GM10266 (cell line): ENCODE measurements at regions not wholly inside any gene's neighbourhood (a gene's known extent, or its start where the extent isn't known, plus 50 kb on each side); places are given as distances from the start of the nearest gene placed in this dataset.

Source experiments
- DNase-seq: peaks from one replicate; pipeline ENCODE4 v3.0.0; 2012; ENCODE audit errors: extremely low spot score
- TF ChIP-seq, protein P1 (sequence below): IDR thresholded peaks from 2 replicates; pipeline ENCODE4 v1.5.1; 2012; ENCODE audit warnings: mild to moderate bottlenecking, low read depth; ENCODE audit not compliant: control insufficient read depth, insufficient read depth; ENCODE audit errors: missing control alignments

DNA sequence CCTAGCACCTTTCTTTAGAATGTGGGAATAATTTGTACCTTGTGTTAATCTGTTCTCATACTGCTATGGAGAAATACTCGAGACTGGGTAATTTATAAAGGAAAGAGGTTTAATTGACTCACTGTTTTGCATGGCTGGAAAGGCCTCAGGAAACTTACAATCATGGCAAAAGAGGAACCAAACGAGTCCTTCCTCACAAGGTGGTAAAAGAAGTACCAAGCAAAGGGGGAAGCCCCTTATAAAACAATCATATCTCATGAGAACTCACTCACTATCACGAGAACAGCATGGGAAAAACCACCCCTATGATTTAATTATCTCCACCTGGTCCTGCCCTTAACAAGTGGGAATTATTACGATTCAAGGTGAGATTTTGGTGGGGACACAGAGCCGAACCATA, 127.1 kb upstream of the ANO3 start:
- TF ChIP-seq, protein P1, sequence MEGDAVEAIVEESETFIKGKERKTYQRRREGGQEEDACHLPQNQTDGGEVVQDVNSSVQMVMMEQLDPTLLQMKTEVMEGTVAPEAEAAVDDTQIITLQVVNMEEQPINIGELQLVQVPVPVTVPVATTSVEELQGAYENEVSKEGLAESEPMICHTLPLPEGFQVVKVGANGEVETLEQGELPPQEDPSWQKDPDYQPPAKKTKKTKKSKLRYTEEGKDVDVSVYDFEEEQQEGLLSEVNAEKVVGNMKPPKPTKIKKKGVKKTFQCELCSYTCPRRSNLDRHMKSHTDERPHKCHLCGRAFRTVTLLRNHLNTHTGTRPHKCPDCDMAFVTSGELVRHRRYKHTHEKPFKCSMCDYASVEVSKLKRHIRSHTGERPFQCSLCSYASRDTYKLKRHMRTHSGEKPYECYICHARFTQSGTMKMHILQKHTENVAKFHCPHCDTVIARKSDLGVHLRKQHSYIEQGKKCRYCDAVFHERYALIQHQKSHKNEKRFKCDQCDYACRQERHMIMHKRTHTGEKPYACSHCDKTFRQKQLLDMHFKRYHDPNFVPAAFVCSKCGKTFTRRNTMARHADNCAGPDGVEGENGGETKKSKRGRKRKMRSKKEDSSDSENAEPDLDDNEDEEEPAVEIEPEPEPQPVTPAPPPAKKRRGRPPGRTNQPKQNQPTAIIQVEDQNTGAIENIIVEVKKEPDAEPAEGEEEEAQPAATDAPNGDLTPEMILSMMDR = no peak
- DNase-seq = no peak

DNA sequence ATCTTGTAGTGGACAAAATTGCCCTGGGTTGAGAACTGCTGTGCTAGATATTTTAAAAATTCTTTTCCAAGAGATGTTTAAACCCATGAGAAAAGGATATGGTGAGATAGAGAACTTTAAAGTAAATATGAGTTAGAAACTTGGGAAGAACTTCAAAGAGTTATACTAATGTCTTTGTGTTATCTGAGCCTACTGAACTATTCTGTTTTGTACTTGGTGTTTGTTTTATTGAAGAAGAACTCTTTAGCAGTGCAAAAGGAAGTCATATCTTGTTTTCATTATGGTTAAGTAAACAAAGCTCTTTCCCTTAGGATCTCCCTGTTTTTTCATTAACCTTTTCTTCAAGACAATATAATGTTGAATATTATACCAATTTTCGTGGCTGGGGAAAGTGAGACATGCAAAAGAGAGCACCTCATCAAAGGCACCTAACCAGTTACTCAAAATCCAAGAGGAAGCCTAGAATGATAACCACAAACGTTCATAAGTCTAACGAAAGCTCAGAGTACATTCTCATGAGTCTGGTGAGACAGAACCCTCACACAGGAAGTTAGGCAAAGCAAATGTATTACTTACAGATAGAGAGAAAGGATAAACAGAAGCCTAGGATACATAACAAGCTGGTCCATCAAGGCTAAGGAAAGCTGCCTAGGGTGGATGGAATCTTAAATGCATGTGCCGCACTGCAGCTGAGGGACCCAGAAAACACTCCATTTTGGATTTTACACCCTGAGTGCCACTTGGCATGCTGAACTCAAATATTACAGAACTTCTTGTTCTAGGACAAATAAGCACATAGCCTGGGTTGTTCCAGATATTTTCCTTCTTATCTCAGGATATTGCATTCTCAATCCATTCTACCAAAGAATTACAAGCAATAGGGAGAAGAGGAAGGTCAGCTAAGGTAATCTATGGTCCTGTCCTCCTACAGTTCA, 112.5 kb upstream of the ANO3 start:
- DNase-seq = no peak
- TF ChIP-seq, protein P1 = no peak

DNA sequence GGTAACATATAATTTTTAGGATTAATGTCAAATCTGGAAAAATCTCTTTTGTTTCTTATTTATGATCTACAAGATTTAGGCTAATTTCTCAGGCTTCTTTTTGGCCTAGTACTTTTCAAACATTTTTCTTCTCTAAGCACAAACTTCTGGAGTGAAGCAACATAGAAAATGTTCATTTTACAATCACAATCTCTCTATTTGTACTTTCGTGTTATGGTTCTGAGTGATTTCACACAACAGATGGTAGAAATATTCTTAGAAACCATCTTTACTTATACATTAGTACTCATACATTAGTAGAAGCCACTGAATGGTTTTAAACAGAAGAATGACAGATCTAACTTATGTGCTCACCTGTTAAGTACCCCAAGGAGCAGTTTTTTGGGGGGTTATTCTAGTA, 106.3 kb upstream of the ANO3 start:
- TF ChIP-seq, protein P1 = no peak
- DNase-seq = no peak

DNA sequence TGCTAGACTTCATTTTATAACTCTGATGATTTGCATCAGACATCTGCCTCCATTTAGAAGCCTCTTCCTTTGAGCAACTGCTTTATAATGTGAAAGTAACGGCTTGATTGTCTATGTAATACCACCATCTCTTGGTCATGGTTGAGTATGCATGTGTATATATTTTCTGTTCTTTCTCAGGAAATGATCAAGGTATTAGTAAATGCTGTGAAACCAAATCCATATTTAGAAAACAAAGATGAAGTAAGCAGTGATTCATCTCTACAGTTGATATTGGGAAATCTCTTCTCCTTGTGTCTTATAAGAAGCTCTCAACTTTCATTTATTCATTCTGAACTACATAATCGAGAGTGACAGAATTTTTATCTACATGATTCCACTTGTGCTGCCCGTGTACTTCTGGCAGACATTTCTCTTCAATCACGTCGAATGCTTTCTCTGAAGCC, 104.6 kb upstream of the ANO3 start:
- peak; percentile 36 for DNase-seq
- TF ChIP-seq, protein P1 = peak; percentile 43

DNA sequence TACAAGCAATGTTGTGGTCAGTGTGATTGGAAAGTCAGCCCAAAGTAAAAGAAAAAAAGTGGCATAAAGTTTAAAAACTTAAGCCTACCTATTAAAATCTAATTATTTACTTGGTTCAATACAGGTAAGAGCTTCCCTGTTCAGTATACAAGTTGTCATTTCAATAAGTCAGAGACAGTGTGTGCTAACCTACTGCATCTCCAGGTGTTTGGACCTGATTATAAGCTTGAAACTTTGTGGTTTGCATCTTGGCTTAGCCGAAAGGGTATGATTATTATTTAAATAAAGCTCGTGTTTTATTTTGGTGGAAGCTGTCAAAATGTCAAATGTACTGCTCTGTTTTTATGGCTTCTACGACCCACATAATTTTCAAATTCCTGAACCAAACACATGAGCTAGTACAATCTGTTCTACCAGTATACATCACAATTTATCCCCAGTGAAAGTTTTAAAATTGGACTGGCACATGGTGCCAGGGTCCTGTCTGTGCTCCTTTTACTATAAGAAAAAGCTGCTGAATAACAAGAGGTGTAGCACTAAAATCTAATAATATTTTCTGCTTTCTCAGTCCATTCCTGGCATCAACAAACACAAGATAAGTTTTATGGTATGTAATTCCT, 103.9 kb upstream of the ANO3 start:
- TF ChIP-seq, protein P1 = no peak
- no peak for DNase-seq

DNA sequence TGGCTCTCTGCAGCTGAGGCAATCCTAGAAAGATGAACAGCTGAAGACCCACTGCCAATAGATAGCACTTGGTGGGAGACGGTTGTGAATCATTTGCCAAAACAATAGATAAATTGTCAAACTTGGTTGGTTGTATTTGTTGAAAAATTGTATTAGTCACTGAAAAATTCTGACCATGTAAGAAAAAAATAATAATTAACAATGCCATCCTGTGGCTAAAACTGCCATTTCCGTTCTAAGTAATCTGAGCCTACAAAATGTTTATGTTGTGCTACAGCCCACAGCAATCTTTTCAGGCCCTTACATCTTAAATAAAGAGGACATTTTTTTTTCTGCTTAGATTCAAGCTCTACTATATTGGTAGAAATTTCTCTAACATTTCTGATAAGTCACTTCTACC, 103.2 kb upstream of the ANO3 start:
- no peak for DNase-seq
- TF ChIP-seq, protein P1 = no peak

DNA sequence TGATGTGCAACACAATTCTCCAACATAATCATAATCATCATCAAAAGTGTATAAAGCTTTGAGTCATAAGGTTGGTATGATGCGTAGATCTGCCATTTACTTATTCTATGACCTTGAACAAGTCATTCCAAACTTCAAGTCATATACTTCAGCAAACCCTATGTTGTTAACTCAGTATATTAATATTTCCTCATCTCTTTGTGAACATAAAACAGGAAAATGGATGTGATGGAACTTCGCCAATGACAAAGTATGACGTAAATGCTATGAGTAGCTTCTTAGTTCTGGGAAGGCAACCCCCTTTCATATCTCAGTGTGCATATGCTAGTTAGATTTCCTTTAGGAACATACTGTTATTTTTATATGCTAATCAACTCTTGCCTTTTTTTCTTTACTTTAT, 102.7 kb upstream of the ANO3 start:
- TF ChIP-seq, protein P1 = no peak
- DNase-seq = no peak
